HUES6 (cell line): ENCODE measurements at regions not wholly inside any gene's neighbourhood (a gene's known extent, or its start where the extent isn't known, plus 50 kb on each side); places are given as distances from the start of the nearest gene placed in this dataset.
A peak's percentile ranks its signal among the peaks of the same experiment; 100 is the strongest.

ENCODE experiments used
- H3K27ac ChIP-seq: 2 replicates; pipeline ENCODE4 v1.7.0; 2013; ENCODE audit warnings: low read depth, mild to moderate bottlenecking, low read length, inconsistent platforms
- H3K27me3 ChIP-seq: 2 replicates; pipeline ENCODE4 v1.6.1; 2013; ENCODE audit warnings: low read length; ENCODE audit not compliant: control insufficient read depth, insufficient read depth
- H3K36me3 ChIP-seq: 2 replicates; pipeline ENCODE4 v1.6.1; 2013; ENCODE audit warnings: low read length; ENCODE audit not compliant: control insufficient read depth, insufficient read depth
- H3K4me1 ChIP-seq: 2 replicates; pipeline ENCODE4 v1.6.1; 2013; ENCODE audit warnings: low read length; ENCODE audit not compliant: control insufficient read depth, insufficient read depth
- H3K4me3 ChIP-seq: 2 replicates; pipeline ENCODE4 v1.5.1; 2013; ENCODE audit warnings: low read depth, low read length
- H3K9ac ChIP-seq: one replicate; pipeline ENCODE4 v1.6.1; 2013; ENCODE audit warnings: mild to moderate bottlenecking, low read length
- H3K9me3 ChIP-seq: 2 replicates; pipeline ENCODE4 v1.6.1; 2013; ENCODE audit warnings: low read depth, low read length; ENCODE audit not compliant: control insufficient read depth, insufficient read depth

GRCh38 chr11:116279511-116279910, 493.3 kb downstream of the BUD13 start:
- Histone ChIP-seq H3K9me3 (no peaks in the 10 kb centered on the region), H3K4me3 (no peak overlapping the region), H3K36me3 (no peaks in the 10 kb centered on the region), H3K9ac (no peak overlapping the region), H3K27me3 (no peaks in the 10 kb centered on the region), H3K27ac (no peak overlapping the region), H3K4me1 (peaks cover 13% of the 10 kb centered on the region; the same call in 1 of the 2 replicates)

- H3K9me3 ChIP-seq, result no peaks in the 10 kb centered on the region
- no peak overlapping the region for H3K27ac ChIP-seq
- H3K36me3 ChIP-seq, result no peaks in the 10 kb centered on the region
- H3K9ac ChIP-seq, result no peak overlapping the region
- no peaks in the 10 kb centered on the region for H3K27me3 ChIP-seq
- no peak overlapping the region for H3K4me3 ChIP-seq
- peaks cover 13% of the 10 kb centered on the region; the same call in 1 of the 2 replicates for H3K4me1 ChIP-seq
Observed at GRCh38 chr11:116278076-116278475, 494.7 kb downstream of the BUD13 start.

- no peak overlapping the region; the same call in 1 of the 2 replicates for H3K27ac ChIP-seq
- H3K9ac ChIP-seq, result peak overlapping the region; percentile 67
- H3K9me3 ChIP-seq, result no peaks in the 10 kb centered on the region
- peak overlapping the region; percentile 79 for H3K4me3 ChIP-seq
- H3K27me3 ChIP-seq, result no peaks in the 10 kb centered on the region
- H3K36me3 ChIP-seq, result no peaks in the 10 kb centered on the region
- H3K4me1 ChIP-seq, result peaks cover 13% of the 10 kb centered on the region; the same call in 1 of the 2 replicates
Observed at GRCh38 chr11:116276051-116277044, 496.4 kb downstream of the BUD13 start.

- H3K27me3 ChIP-seq, result no peaks in the 10 kb centered on the region
- peaks cover 13% of the 10 kb centered on the region; the same call in 1 of the 2 replicates for H3K4me1 ChIP-seq
- H3K9ac ChIP-seq, result peak overlapping the region; percentile 67
- no peak overlapping the region; the same call in 1 of the 2 replicates for H3K27ac ChIP-seq
- no peaks in the 10 kb centered on the region for H3K36me3 ChIP-seq
- H3K4me3 ChIP-seq, result no peak overlapping the region
- H3K9me3 ChIP-seq, result no peaks in the 10 kb centered on the region
Observed at GRCh38 chr11:116275635-116276034, 497.2 kb downstream of the BUD13 start.

GRCh38 chr11:116274521-116274920, 498.3 kb downstream of the BUD13 start:
- Histone ChIP-seq H3K9me3 (no peaks in the 10 kb centered on the region), H3K27ac (no peak overlapping the region), H3K9ac (no peak overlapping the region), H3K36me3 (no peaks in the 10 kb centered on the region), H3K4me3 (no peak overlapping the region), H3K4me1 (peaks cover 13% of the 10 kb centered on the region; the same call in 1 of the 2 replicates), H3K27me3 (no peaks in the 10 kb centered on the region)

GRCh38 chr11:116272181-116272789, 500.5 kb downstream of the BUD13 start:
- H3K36me3 ChIP-seq, result no peaks in the 10 kb centered on the region
- H3K4me3 ChIP-seq, result no peak overlapping the region
- H3K27ac ChIP-seq, result no peak overlapping the region
- no peak overlapping the region for H3K9ac ChIP-seq
- no peaks in the 10 kb centered on the region for H3K9me3 ChIP-seq
- H3K4me1 ChIP-seq, result peaks cover 13% of the 10 kb centered on the region; the same call in 1 of the 2 replicates
- H3K27me3 ChIP-seq, result no peaks in the 10 kb centered on the region

GRCh38 chr11:116271479-116271878, 501.3 kb downstream of the BUD13 start:
- Histone ChIP-seq H3K36me3 (no peaks in the 10 kb centered on the region), H3K27ac (no peak overlapping the region), H3K4me1 (peaks cover 13% of the 10 kb centered on the region; the same call in 1 of the 2 replicates), H3K9me3 (no peaks in the 10 kb centered on the region), H3K4me3 (no peak overlapping the region), H3K9ac (no peak overlapping the region), H3K27me3 (no peaks in the 10 kb centered on the region)

- Histone ChIP-seq H3K4me1 (peaks cover 13% of the 10 kb centered on the region), H3K36me3 (no peaks in the 10 kb centered on the region), H3K27ac (no peak overlapping the region), H3K9me3 (no peaks in the 10 kb centered on the region), H3K4me3 (no peak overlapping the region), H3K9ac (no peak overlapping the region), H3K27me3 (no peaks in the 10 kb centered on the region)
Observed at GRCh38 chr11:116267146-116267545, 505.6 kb downstream of the BUD13 start.

GRCh38 chr11:116263770-116264169, 509.0 kb downstream of the BUD13 start:
- no peak overlapping the region for H3K27ac ChIP-seq
- peaks cover 13% of the 10 kb centered on the region for H3K4me1 ChIP-seq
- H3K36me3 ChIP-seq, result no peaks in the 10 kb centered on the region
- H3K4me3 ChIP-seq, result no peak overlapping the region; the same call in 1 of the 2 replicates
- no peak overlapping the region for H3K9ac ChIP-seq
- H3K27me3 ChIP-seq, result no peaks in the 10 kb centered on the region
- H3K9me3 ChIP-seq, result no peaks in the 10 kb centered on the region

GRCh38 chr11:116263019-116263418, 509.8 kb downstream of the BUD13 start:
- Histone ChIP-seq H3K4me3 (no peak overlapping the region; the same call in 1 of the 2 replicates), H3K9ac (no peak overlapping the region), H3K27me3 (no peaks in the 10 kb centered on the region), H3K36me3 (no peaks in the 10 kb centered on the region), H3K4me1 (peaks cover 13% of the 10 kb centered on the region), H3K9me3 (no peaks in the 10 kb centered on the region), H3K27ac (no peak overlapping the region)

- Histone ChIP-seq H3K36me3 (no peaks in the 10 kb centered on the region), H3K9me3 (no peaks in the 10 kb centered on the region), H3K9ac (no peak overlapping the region), H3K27me3 (no peaks in the 10 kb centered on the region), H3K4me1 (peaks cover 15% of the 10 kb centered on the region), H3K4me3 (no peak overlapping the region), H3K27ac (no peak overlapping the region)
Observed at GRCh38 chr11:116262370-116262769, 510.4 kb downstream of the BUD13 start.
